Astrocyte (in vitro differentiated cells and primary cell): ENCODE measurements at regions not wholly inside any gene's neighbourhood (a gene's known extent, or its start where the extent isn't known, plus 50 kb on each side); places are given as distances from the start of the nearest gene placed in this dataset.

ENCODE experiments used
- DNase-seq: peaks from one replicate; pipeline ENCODE4 v3.0.0-alpha.2; 2010; ENCODE audit warnings: low read depth
- FAIRE-seq: peaks from 2 replicates; lab custom pipeline; 2011; peaks lifted over from hg19 to GRCh38; lab: Jason Lieb, UNC
- H2AFZ ChIP-seq: 2 replicates; pipeline ENCODE4 v1.6.0; 2012; ENCODE audit warnings: low read depth, low read length, inconsistent platforms
- H3K27ac ChIP-seq: 2 replicates; pipeline ENCODE4 v1.5.1; 2011; ENCODE audit warnings: low read depth, low read length, inconsistent platforms
- H3K27me3 ChIP-seq: 2 replicates; pipeline ENCODE4 v1.6.0; 2011; ENCODE audit warnings: low read length, inconsistent platforms; ENCODE audit not compliant: insufficient read depth
- H3K36me3 ChIP-seq: 2 replicates; pipeline ENCODE4 v1.5.1; 2011; ENCODE audit warnings: low read length, inconsistent platforms; ENCODE audit not compliant: insufficient read depth
- H3K4me1 ChIP-seq: 2 replicates; pipeline ENCODE4 v1.5.1; 2011; ENCODE audit warnings: low read length, inconsistent platforms; ENCODE audit not compliant: insufficient read depth
- H3K4me2 ChIP-seq: 2 replicates; pipeline ENCODE4 v1.6.0; 2012; ENCODE audit warnings: low read length, inconsistent platforms
- H3K4me3 ChIP-seq: 2 replicates; pipeline ENCODE4 v1.5.1; 2011; ENCODE audit warnings: low read depth, mild to moderate bottlenecking, low read length, inconsistent platforms; ENCODE audit not compliant: insufficient read depth
- H3K79me2 ChIP-seq: 2 replicates; pipeline ENCODE4 v1.6.0; 2012; ENCODE audit warnings: mild to moderate bottlenecking, low read length, inconsistent platforms; ENCODE audit not compliant: insufficient read depth
- H3K9ac ChIP-seq: 2 replicates; pipeline ENCODE4 v1.6.0; 2012; ENCODE audit warnings: mild to moderate bottlenecking, low read length, inconsistent platforms
- H3K9me3 ChIP-seq: 2 replicates; pipeline ENCODE4 v1.5.1; 2012; ENCODE audit warnings: low read depth, mild to moderate bottlenecking, low read length, inconsistent platforms; ENCODE audit not compliant: insufficient read depth
- H4K20me1 ChIP-seq: 2 replicates; pipeline ENCODE4 v1.6.0; 2012; ENCODE audit warnings: low read length, inconsistent platforms; ENCODE audit not compliant: insufficient read depth
- H3K27ac Mint-ChIP-seq: one replicate; pipeline ENCODE4 v1.8.0; 2021; ENCODE audit warnings: mild to moderate bottlenecking, mixed read lengths; ENCODE audit not compliant: unreplicated experiment
- H3K27me3 Mint-ChIP-seq: one replicate; pipeline ENCODE4 v1.8.0; 2021; ENCODE audit warnings: low read depth, mixed read lengths; ENCODE audit not compliant: unreplicated experiment
- H3K36me3 Mint-ChIP-seq: one replicate; pipeline ENCODE4 v1.8.0; 2021; ENCODE audit warnings: low read depth, mixed read lengths; ENCODE audit not compliant: unreplicated experiment
- H3K4me1 Mint-ChIP-seq: one replicate; pipeline ENCODE4 v1.8.0; 2021; ENCODE audit warnings: low read depth, mixed read lengths; ENCODE audit not compliant: unreplicated experiment
- H3K4me3 Mint-ChIP-seq: one replicate; pipeline ENCODE4 v1.8.0; 2021; ENCODE audit warnings: mild to moderate bottlenecking, moderate library complexity, mixed read lengths; ENCODE audit not compliant: unreplicated experiment
- H3K9me3 Mint-ChIP-seq: one replicate; pipeline ENCODE4 v1.8.0; 2021; ENCODE audit warnings: mild to moderate bottlenecking, mixed read lengths; ENCODE audit not compliant: unreplicated experiment
- CTCF ChIP-seq: IDR thresholded peaks from 2 replicates; pipeline ENCODE4 v1.5.1; 2011; ENCODE audit warnings: low read depth, mild to moderate bottlenecking, inconsistent platforms, low read length, moderate library complexity; ENCODE audit not compliant: insufficient read depth
- EZH2 ChIP-seq: IDR thresholded peaks from 2 replicates; pipeline ENCODE4 v1.6.1; 2012; ENCODE audit warnings: mild to moderate bottlenecking, low read length, inconsistent platforms; ENCODE audit not compliant: insufficient read depth

GRCh38 chr20:48219306-48219705 is 434.0 kb upstream of the SULF2 start:
- Histone ChIP-seq H3K9me3 (no peaks in the 10 kb centered on the region), H3K4me1 (no peaks in the 10 kb centered on the region), H2AFZ (no peak overlapping the region), H3K4me2 (no peak overlapping the region), H3K27ac (no peak overlapping the region), H3K4me3 (no peak overlapping the region), H3K36me3 (no peaks in the 10 kb centered on the region), H3K27me3 (peaks cover 13% of the 10 kb centered on the region), H4K20me1 (no peaks in the 10 kb centered on the region), H3K79me2 (no peaks in the 10 kb centered on the region), H3K9ac (no peak overlapping the region)
- Mint-ChIP-seq H3K36me3 (no peaks in the 10 kb centered on the region), H3K4me3 (no peak overlapping the region), H3K27me3 (peaks cover 45% of the 10 kb centered on the region), H3K9me3 (peaks cover 13% of the 10 kb centered on the region), H3K27ac (no peak overlapping the region), H3K4me1 (peaks cover 2% of the 10 kb centered on the region)
- FAIRE-seq (no peak), DNase-seq (no peak)
- no peak for TF ChIP-seq CTCF
- no peak for TF ChIP-seq EZH2

GRCh38 chr20:48217190-48217589 is 431.9 kb upstream of the SULF2 start:
- H3K36me3 ChIP-seq, result no peaks in the 10 kb centered on the region
- H3K27ac Mint-ChIP-seq, result no peak overlapping the region
- no peak overlapping the region for H3K4me2 ChIP-seq
- H3K27ac ChIP-seq, result no peak overlapping the region
- no peaks in the 10 kb centered on the region for H3K4me1 Mint-ChIP-seq
- no peak overlapping the region for H2AFZ ChIP-seq
- no peaks in the 10 kb centered on the region for H3K9me3 ChIP-seq
- H3K9ac ChIP-seq, result no peak overlapping the region
- FAIRE-seq (no peak), DNase-seq (no peak)
- H3K4me3 Mint-ChIP-seq, result no peak overlapping the region
- no peaks in the 10 kb centered on the region for H3K9me3 Mint-ChIP-seq
- H4K20me1 ChIP-seq, result no peaks in the 10 kb centered on the region
- no peaks in the 10 kb centered on the region for H3K79me2 ChIP-seq
- peaks cover 8% of the 10 kb centered on the region for H3K27me3 ChIP-seq
- no peak overlapping the region for H3K4me3 ChIP-seq
- peaks cover 1% of the 10 kb centered on the region for H3K36me3 Mint-ChIP-seq
- H3K27me3 Mint-ChIP-seq, result peaks cover 36% of the 10 kb centered on the region
- no peak for TF ChIP-seq EZH2
- TF ChIP-seq CTCF, result no peak
- H3K4me1 ChIP-seq, result no peaks in the 10 kb centered on the region

- Mint-ChIP-seq H3K9me3 (no peaks in the 10 kb centered on the region), H3K27me3 (peaks cover 47% of the 10 kb centered on the region), H3K4me1 (no peaks in the 10 kb centered on the region), H3K4me3 (no peak overlapping the region), H3K36me3 (peaks cover 1% of the 10 kb centered on the region), H3K27ac (no peak overlapping the region)
- no peak for FAIRE-seq
- H3K4me2 ChIP-seq, result no peak overlapping the region
- no peaks in the 10 kb centered on the region for H4K20me1 ChIP-seq
- H3K27me3 ChIP-seq, result peaks cover 8% of the 10 kb centered on the region
- no peaks in the 10 kb centered on the region for H3K79me2 ChIP-seq
- no peaks in the 10 kb centered on the region for H3K36me3 ChIP-seq
- no peak for DNase-seq
- TF ChIP-seq EZH2, result no peak
- TF ChIP-seq CTCF, result no peak
- no peak overlapping the region for H3K9ac ChIP-seq
- H3K4me3 ChIP-seq, result no peak overlapping the region
- H3K9me3 ChIP-seq, result no peaks in the 10 kb centered on the region
- H3K4me1 ChIP-seq, result no peaks in the 10 kb centered on the region
- no peak overlapping the region for H2AFZ ChIP-seq
- no peak overlapping the region for H3K27ac ChIP-seq
Measured at GRCh38 chr20:48215536-48215935, 430.3 kb upstream of the SULF2 start.
